ENCODE measurements at regions not wholly inside any gene's neighbourhood (a gene's known extent, or its start where the extent isn't known, plus 50 kb on each side); places are given as distances from the start of the nearest gene placed in this dataset.

- DNase-seq: no peak
Observed at GRCh38 chr1:177847843-177848242, 122.0 kb downstream of the SEC16B start.

DNA sequence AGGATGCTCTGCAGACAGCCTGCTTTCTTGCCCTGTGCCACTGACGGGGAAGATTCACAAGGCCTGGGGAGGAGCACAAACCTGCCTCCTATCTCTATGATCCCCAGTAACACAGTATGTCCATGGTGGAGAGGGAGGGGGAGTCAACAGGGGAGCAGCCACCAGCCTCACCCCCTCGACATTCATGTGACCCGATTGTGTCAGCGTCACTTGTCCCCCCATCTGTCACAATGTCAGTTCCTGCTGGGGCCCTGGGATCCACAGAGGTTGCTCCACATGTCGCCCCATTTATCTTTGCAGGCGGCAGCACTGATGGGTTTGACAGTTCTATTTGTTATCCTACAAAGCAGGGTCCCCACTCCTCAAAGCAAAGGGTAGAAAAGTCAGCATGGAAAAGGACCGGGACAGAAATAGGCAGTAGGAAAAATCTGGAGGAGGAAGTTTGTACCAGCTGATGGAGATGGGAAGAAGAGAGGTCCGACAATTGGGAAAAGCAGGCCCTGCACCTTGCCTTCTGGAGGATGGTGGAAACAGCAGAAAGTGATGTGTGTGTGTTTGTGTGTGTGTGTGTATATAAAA lies 130.9 kb downstream of the SEC16B start:
- no peak for DNase-seq

DNA sequence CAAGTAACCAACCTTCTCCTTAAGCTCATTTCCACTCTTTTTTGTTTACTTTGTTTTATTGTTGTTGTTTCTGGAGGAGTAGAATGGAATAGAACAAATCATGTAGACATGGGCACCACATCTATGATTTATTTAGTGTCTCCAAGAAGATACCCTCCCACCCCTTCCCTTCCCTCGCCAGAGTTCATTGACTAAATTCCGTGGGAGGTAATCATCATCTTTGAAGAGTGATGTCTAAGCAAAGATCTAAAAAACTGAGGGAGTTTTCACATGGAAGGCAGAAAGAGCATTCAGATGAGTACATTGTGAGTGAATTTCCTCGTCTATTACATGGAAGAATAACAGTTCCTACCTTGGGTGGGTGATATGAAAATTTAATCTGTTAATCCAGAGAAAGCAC lies 136.2 kb downstream of the SEC16B start:
- no peak for DNase-seq

GRCh38 chr1:177830531-177831135 lies 139.2 kb downstream of the SEC16B start:
- no peak for DNase-seq

GRCh38 chr1:177825276-177825901 lies 144.5 kb downstream of the SEC16B start:
- no peak for DNase-seq

- DNase-seq: no peak
Observed at GRCh38 chr1:177824508-177824982, 145.3 kb downstream of the SEC16B start.

- DNase-seq: no peak
Observed at GRCh38 chr1:177820213-177820612, 149.6 kb downstream of the SEC16B start.

GRCh38 chr1:177817937-177818875 lies 151.7 kb downstream of the SEC16B start:
- no peak for DNase-seq

- no peak for DNase-seq
Observed at GRCh38 chr1:177812650-177813049, 157.2 kb downstream of the SEC16B start.

DNA sequence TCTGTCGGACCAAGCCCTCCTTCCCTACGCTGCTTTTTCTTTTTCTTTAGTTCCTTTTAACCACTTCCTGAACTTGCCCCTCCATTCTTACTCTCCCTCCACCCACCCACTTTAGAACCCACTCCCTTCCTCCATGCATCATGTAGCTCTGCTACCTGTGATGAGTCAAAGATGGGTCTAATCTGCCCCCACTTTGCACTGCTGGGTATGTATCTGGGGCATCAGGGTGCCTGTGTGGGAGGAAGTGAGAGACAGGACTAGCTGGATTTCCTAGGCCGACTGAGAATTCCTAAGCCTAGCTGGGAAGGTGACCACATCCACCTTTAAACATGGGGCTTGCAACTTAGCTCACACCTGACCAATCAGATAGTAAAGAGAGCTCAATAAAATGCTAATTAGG lies 157.7 kb downstream of the SEC16B start:
- no peak for DNase-seq

GRCh38 chr1:177811429-177811828 lies 158.4 kb downstream of the SEC16B start:
- no peak for DNase-seq

DNA sequence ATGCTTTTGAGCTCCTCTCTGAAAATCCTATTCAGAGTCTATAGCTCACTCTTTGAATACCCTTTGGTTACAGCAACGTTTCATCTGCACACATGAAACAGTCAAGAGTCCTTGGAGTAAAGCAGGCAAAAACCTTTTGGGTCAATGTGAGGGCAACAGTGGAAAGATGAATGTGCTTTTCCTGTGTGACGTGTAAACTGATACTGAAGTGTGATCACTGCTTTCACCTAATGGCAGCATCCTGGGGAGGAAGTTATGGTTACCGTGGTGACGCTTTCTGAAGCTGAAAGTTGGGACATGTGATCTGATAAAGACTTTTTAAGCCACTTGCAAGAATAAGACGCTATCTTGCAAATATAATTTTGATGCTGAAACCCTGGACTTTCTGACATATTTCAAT lies 160.0 kb downstream of the SEC16B start:
- no peak for DNase-seq

GRCh38 chr1:177802304-177802703 lies 167.6 kb downstream of the SEC16B start:
- DNase-seq: no peak

DNA sequence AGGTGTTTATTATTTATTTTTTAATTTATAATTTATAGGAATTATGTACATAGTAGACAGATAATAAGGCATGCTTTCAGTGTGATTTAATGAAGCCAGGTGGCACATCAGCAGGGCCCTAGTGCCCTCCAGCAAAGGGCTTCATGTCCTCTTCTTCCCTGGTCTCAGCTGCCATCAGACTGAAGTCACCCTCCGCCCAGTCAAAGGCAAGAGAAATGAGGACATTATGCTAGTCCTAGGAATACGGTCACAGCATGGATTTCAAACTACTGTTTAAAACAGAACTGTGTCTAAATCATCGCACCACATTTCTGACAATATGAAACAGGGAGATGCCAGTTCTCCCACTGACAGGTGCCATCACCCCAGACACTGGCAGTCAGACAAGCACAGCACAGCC lies 168.1 kb downstream of the SEC16B start:
- DNase-seq: no peak

- DNase-seq: no peak
Observed at GRCh38 chr1:177800400-177801088, 169.3 kb downstream of the SEC16B start.

DNA sequence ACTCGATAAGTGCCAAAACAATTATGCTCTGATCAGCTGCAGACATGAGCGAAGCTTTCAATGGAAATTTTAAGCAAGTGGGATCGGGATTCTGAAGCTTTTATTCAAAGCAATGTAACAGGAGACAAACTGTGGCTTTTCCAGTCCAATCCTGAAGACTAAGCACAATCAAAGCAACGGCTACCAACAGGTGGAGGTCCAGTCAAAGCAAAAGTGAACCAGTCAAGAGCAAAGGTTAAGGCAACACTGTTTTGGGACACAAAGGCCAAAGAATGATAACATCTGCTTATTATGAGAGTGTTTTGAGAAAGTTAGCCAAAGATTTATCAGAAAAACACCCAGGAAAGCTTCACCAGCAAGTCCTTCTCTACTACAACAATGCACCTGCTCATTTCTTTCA lies 170.1 kb downstream of the SEC16B start:
- DNase-seq: no peak

GRCh38 chr1:177798614-177799013 lies 171.2 kb downstream of the SEC16B start:
- DNase-seq: no peak

- DNase-seq: no peak
Observed at GRCh38 chr1:177796561-177796960, 173.3 kb downstream of the SEC16B start.

- no peak for DNase-seq
Observed at GRCh38 chr1:177794376-177794991, 175.4 kb downstream of the SEC16B start.

GRCh38 chr1:177793900-177794299 lies 176.0 kb downstream of the SEC16B start:
- no peak for DNase-seq

GRCh38 chr1:177790566-177790965 lies 179.3 kb downstream of the SEC16B start:
- DNase-seq: no peak

DNA sequence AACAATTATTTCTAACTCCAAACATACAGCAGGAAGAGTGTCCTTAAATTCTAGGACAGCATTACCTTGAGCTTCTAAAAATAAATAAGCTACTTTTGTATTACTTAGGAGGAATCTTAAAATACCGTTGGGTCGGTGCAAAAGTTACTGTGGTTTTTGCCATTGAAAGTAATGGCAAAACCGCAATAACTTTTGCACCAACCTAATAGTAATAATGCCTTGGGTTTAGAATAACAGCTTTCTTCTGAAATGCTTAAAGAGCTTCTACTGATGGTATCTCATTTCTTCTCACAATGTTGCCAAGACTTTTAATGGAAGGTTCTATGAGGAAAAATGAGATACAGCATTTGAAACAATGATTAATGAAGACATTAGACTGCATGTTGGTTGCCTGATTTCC lies 179.9 kb downstream of the SEC16B start:
- DNase-seq: no peak

Measured in inflammatory macrophage (primary cell).